ENCODE measurements at regions not wholly inside any gene's neighbourhood (a gene's known extent, or its start where the extent isn't known, plus 50 kb on each side); places are given as distances from the start of the nearest gene placed in this dataset.

DNA sequence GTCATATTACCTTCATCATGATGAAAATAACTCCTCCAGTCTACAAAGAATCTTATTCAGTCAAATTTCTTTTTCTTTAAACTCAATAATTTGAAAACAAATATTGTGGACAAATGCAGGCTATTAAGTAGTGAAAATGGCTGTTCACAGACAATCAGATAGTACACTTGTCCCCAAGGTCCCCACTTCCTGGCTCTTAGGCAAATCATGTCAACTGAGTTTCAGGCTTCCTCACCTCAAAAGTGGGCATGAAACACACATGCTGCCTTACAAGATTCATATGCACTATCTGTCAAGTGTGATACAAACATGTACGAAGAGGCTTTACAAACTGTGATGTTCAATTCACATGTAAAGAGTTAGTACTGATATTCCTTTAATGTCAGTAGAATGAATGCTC lies 385.2 kb upstream of the SEMA6A start:
- in situ Hi-C loops (cut with MboI; ENCODE audit: low sequenced_read_pairs) = no loop called here

DNA sequence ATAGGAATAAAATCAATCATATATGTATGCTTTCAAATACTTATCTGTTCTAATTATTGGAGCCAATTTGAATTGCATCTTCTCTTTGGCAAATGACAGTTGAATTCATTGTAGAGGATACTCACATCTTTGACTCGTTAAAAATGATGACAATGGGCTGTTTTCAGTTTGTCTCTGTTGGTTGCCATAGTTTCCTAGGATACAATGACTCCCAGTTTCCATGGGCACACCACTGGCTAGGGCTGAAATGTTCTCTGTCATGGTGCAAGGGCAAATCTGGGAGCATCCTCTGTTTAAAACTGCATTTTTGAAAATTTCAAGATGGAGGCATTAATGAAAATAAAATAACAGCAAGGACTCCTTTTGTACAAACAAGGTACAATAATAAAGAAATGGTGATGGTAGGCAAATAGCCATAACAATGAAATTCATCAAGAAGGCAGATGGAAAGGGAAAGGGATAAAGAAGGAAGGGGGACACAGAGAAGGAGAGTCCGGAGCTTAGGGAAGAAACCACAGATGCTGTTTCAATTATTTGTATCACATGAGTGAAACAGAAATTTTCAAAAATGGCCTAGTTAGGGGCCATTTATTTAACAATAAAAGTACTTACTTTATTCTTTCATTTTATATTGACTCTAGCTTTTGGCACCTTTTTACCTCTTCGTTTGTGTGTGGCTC lies 378.8 kb upstream of the SEMA6A start:
- in situ Hi-C loops (cut with MboI; ENCODE audit: low sequenced_read_pairs) = no loop called here

DNA sequence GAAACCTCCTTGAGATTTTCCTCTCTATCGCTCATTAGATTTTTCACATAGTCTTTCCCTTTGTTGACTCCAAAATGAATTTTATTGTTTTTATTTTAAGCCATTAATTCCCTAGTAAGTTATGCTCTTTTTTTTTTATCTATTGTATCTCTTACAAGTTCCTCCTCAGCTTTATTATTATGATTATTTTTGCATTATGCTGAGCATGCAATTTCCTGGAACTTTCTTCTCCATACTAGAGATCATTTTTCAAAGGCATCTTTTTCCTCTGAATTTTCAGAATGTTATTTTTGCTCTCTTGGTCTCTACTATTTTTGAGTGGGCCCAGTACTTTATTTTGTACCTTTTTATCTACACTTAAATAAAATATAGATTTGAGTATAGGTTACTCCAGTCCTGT lies 376.6 kb upstream of the SEMA6A start:
- in situ Hi-C loops (cut with MboI; ENCODE audit: low sequenced_read_pairs) = no loop called here

DNA sequence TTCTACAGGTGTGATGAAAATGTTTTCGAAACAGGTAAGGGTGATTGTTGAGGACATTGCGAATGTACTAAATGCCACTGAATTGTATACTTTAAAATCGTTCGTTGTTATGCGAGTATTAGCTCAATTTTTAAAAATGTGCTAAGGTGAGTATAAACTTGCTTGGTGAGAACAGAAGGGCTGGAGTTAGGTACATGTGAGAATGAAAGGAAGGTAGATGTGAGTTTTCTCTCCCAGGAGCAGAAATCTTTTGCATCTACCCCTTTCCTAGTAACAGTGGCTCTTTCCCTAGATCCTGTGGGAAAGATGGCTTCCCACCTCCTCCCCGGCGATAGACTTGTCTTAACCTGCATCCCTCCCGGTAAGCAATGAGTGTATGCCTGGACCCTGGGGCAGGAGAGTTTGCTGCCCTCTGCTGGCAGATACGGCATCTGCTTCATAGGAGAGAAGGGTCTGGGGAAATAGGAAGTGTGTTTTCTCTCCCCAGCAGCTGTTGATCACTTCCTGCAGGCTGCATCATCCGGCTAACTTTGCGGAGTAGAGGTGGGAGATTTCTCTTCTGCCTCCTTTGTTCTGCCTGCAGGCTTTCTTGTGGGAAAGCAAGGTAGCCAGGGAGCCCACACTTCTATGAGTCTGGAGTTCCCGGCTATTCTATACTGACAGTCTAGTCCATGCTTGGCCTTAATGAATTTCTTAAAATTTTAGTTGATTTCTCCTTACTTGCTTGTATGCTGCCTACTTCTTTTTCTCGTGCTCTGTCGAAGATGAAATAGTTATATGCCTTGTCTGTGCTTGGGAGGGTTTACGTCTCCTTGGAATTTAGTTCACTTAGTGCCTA lies 373.3 kb upstream of the SEMA6A start:
- in situ Hi-C loops (cut with MboI; ENCODE audit: low sequenced_read_pairs) = loop anchor here (25.0 kb wide), 1 partner anchor 811 kb away; no protein-coding TSS in a partner anchor

DNA sequence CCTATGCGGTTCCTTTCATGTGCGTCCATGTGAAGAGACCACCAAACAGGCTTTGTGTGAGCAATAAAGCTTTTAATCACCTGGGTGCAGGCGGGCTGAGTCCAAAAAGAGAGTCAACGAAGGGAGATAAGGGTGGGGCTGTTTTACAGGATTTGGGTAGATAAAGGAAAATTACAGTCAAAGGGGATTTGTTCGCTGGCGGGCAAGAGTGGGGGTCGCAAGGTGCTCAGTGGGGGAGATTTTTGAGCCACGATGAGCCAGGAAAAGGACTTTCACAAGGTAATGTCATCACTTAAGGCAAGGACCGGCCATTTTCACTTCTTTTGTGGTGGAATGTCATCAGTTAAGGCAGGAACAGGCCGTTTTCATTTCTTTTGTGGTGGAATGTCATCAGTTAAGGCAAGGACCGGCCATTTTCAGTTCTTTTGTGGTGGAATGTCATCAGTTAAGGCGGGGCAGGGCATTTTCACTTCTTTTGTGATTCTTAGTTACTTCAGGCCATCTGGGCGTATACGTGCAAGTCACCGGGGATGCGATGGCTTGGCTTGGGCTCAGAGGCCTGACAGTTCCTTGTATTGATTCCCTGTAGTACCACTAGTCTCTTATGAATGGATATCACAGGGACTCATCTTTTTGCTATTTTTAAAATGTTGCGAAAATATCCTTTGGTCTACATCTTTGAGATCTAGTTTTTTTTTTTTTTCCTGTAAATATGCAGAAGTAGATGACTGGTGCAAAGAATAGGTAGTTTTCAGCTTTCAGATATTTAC lies 371.2 kb upstream of the SEMA6A start:
- in situ Hi-C loops (cut with MboI; ENCODE audit: low sequenced_read_pairs) = loop anchor here (25.0 kb wide), 1 partner anchor 808 kb away; no protein-coding TSS in a partner anchor

DNA sequence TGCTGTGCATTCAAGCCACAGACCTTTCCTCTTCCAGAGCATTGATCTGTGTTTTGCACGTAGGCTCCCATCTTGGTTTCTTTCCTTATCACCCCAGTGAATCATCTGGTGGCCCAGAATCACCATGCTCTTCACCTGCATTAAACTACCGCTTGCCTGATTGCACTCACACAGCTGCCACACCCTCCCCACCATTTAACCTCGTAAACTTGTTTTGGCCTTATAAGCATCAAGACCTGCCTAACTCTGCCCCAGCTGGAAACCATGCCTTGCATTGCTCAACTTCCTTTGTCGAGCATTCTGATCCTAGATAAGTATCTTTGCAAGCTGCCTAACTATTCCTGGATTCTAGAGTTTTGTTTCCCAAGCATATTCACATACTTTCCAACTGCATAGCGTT lies 369.6 kb upstream of the SEMA6A start:
- in situ Hi-C loops (cut with MboI; ENCODE audit: low sequenced_read_pairs) = loop anchor here (25.0 kb wide), 1 partner anchor 807 kb away; no protein-coding TSS in a partner anchor

DNA sequence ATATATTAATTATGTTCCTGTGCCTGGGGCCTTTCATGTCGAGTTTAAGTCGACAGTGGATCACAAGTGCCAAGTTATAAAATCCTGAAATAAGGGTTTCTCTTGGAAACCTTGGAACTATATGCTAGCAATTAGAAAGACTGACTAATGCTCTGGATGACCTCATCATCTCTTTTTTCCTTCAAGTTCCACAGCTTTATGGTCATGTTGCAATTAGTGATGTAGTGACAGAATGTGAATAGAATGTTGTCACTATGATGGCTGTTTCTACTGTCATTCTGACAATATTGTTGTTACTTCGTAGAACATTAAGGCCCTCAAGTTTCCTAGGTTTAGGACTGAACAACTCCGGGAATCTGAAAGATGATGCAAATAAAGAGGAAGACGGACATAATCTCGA lies 368.0 kb upstream of the SEMA6A start:
- in situ Hi-C loops (cut with MboI; ENCODE audit: low sequenced_read_pairs) = loop anchor here (25.0 kb wide), 1 partner anchor 805 kb away; no protein-coding TSS in a partner anchor

DNA sequence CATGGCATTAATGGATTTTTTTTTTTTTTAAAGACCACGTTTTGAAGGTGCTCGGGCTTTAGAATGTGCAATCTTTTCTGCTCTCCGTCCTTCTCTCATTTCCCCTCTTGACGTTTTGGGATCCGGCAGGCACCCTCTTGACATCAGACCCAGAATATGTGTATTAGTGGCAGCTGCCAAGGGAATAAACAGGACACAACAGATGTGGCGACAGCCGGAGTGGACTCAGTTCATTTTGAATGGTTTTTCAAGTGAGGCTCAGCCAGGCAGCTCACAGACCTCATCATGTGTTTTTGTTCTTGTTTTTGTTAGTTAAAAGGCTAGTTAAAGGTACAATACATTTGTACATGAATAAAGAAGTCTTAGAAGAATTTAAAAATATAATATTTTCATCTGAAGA lies 365.0 kb upstream of the SEMA6A start:
- in situ Hi-C loops (cut with MboI; ENCODE audit: low sequenced_read_pairs) = loop anchor here (25.0 kb wide), 1 partner anchor 802 kb away; no protein-coding TSS in a partner anchor

DNA sequence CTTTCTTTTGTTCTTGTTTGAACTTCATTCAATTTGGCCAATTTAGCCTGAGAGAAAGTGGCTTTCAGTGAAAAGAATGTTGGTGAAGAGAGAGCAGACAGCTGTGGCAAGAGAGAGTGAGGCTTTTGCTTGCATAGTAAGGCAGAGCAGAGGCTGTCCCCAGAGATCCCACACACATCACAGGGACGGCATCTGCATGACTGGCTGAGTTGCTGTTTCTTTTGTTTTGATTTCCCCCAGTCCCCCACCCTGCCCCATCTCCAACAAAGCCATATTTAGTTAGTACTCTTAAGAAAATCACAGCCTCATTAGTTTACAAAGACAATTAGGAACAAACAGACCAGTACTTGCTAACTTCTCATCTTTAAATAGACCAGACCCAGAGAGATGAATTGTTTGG lies 363.9 kb upstream of the SEMA6A start:
- in situ Hi-C loops (cut with MboI; ENCODE audit: low sequenced_read_pairs) = loop anchor here (25.0 kb wide), 1 partner anchor 801 kb away; no protein-coding TSS in a partner anchor

DNA sequence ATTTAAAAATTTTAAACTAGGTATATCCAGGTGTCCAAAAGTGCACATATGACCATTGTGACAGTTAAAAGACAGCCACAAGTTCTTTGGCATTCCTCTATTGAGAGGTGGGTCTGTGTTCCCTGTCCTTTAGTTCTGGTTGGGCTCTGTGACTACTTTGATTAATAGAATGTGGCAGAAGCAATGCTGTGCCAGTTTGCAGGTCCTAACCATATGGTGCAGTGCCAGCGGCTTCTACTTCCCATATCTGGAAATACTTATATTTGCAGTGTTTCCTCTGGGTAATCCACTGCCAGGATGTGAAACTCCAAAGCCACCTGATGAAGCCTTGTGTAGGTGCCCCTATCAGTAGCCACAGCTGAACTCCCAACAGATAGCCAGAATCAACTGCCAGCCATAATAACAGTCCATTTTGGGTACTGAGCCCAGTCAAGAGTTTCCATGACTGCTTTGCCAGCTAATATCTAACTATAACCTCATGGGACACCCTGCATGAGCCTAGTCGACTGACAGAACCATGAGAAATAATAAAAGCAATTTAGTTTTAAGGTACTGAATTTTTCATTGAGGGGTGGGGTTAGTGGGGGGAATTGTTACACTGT lies 361.0 kb upstream of the SEMA6A start:
- in situ Hi-C loops (cut with MboI; ENCODE audit: low sequenced_read_pairs) = loop anchor here (25.0 kb wide), 1 partner anchor 798 kb away; no protein-coding TSS in a partner anchor

DNA sequence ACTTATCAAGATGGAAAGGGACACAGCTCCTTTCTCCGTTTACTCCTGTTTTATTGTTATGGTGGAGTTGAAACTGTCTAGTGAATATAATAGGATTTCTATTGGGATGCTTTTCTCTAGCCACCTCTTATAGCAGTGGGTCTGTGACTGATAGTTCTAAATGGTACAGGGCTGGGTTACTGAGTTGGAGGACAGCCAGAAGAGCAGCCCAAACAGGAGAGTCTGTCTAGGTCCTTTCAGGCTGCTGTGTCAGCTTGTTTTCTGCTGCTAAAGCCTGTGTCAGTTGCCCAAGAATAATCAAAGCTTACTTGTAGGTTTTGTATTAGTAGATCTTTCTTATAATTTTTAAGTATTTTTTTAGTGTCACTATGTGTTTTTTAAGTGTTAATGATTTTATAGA lies 356.0 kb upstream of the SEMA6A start:
- in situ Hi-C loops (cut with MboI; ENCODE audit: low sequenced_read_pairs) = loop anchor here (25.0 kb wide), 1 partner anchor 793 kb away; no protein-coding TSS in a partner anchor

DNA sequence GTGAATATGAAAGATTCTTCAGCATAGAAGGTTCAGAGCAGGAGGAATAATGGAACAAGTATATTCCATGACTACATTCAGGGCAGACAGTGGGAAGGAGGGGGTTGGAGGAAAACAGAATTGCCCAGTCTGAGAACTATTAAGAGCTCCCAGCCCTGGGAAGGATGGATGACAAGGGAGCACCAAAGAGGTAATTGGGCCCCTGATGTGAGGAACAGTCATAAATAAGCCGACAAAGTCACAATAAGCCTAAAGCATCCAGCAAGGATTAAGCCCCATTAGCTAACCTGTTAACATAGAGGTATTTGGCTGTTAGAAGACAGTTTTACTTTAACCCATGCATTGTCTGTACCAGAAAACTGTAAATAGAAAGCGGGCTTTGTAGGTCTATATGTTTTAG lies 348.7 kb upstream of the SEMA6A start:
- in situ Hi-C loops (cut with MboI; ENCODE audit: low sequenced_read_pairs) = no loop called here

DNA sequence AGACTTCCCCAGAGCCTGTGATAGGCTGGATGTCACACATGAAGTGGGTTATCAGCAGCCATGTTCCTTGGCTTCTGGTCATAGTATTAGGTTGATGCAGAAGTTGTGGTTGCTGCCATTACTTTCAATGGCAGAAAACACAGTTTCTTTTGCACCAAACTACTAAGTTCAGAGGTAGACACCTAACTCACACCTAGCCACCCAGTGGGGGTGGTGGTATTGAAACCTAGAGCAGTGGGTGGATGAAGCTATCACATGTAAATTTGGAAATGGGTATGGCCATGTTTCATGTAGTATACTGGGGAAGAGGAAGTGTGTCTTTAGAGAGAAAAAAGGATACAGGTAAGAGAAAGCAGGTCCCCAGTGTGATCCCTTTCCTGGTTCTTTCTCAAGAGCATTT lies 347.9 kb upstream of the SEMA6A start:
- in situ Hi-C loops (cut with MboI; ENCODE audit: low sequenced_read_pairs) = no loop called here

DNA sequence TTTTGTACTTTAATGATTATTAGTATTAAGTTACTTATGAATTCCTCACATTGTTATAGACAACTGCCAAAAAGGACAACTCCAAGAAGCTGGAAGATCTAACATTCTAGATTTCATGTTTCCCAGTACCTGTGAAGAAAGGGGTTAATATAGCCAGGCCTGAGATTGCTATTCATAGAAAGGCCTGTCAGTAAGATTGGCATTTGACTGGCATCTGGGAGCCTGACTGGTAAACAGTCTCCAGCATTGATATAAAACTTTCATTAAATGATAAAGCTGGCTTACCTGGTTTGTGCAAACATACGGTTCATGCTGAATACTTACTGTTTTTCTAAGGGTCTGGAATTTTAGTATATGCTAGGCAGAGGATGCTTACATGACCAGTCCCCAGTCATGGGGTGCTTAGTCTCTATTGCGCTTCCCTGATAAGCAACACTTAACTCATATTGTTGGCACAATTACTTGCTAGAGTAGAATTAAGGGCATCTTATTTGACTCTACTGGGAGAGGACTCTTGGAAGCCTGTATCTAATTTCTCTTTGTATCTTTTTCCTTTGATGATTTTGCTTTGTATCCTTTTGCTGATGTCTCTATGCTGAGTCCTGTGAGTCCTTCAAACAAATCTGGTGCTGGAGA lies 340.4 kb upstream of the SEMA6A start:
- in situ Hi-C loops (cut with MboI; ENCODE audit: low sequenced_read_pairs) = no loop called here

DNA sequence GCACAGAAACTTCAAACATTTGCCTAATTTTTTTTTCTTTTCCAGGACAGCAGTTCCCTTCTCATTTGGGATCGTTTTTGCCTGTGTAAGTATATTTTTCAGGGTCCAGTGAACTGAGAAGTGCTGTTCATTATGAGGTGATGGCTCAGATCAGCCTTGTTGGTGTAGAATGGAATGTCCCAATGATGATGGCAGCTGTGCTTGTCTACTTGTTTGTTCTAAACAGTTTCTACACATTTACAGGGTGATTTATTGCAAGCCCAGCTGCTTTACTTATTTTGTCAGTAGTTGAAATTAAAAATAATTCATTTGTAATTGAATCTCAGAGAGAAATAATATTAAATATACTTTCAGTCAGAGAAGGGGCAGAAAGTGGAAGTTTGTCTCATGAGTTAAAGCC lies 337.6 kb upstream of the SEMA6A start:
- in situ Hi-C loops (cut with MboI; ENCODE audit: low sequenced_read_pairs) = no loop called here

DNA sequence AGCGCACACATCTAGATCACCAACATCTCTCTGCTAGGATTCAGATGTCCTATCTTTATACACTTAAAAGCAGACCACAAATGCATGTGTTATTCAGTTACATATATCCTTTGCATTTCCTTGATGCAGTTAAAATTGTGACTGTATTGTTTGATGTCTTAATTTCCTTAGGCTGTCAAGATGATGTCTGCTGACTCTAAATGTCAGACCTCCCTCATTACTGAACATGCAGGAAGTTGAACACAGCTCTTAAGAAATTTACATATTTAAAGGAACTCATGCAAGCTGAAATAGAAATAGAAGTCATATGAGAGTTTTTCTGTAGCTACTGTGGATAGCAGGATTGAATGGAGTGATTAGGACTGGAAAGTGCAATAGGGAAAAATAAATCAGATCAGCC lies 336.5 kb upstream of the SEMA6A start:
- in situ Hi-C loops (cut with MboI; ENCODE audit: low sequenced_read_pairs) = no loop called here

DNA sequence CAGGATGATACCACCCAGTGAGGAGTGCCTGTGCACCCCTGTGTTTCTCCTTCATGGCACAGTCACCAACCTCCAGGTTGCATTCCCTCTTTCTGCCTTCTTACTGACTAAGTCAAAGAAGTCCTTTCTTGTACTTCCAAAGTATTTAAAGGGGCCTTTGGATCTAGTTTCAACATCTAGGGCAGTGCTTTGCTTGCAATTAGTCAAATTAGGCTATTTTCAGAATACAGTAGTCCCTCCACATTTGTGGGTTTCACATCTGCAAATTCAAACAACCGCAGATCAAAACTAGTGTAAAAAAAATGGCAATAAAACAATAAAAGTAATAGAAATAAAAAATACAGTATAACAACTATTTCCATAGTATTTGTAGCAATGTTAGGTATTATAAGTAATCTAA lies 333.9 kb upstream of the SEMA6A start:
- in situ Hi-C loops (cut with MboI; ENCODE audit: low sequenced_read_pairs) = no loop called here

DNA sequence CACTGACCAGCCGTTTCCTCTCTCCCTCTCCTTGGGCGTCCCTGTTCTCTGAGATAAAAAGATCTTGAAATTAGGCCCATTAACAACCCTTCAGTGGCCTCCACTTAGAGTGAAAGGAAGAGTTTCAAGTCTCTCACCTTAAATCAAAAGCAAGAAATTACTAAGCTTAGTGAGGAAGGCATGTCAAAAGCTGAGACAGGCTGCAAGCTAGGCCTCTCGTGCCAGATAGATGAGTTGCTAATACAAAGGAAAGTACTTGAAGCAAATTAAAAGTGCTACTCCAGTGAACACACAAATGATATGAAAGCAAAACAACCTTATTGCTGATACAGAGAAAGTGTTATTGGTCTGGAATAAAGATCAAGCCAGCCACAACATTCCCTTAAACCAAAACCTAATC lies 331.3 kb upstream of the SEMA6A start:
- in situ Hi-C loops (cut with MboI; ENCODE audit: low sequenced_read_pairs) = no loop called here

DNA sequence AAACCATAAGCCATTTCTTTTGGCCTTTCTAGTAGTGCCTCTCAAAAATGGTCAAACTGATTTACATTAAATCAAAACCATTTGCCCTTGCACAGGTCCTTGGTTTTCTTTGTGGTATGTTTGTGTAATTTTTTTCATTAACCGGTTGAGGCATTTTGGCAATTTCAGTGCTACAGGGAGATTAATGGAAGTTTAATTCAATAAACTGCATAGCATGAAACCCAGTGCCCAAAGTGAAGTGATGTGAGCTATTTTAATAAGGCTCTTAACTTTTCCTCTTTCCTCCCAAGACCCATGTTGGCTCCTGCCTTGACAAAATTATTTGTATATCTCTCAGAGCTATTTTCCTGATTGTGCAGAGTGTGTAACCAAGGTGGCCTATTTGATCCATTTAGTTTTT lies 326.2 kb upstream of the SEMA6A start:
- in situ Hi-C loops (cut with MboI; ENCODE audit: low sequenced_read_pairs) = no loop called here

DNA sequence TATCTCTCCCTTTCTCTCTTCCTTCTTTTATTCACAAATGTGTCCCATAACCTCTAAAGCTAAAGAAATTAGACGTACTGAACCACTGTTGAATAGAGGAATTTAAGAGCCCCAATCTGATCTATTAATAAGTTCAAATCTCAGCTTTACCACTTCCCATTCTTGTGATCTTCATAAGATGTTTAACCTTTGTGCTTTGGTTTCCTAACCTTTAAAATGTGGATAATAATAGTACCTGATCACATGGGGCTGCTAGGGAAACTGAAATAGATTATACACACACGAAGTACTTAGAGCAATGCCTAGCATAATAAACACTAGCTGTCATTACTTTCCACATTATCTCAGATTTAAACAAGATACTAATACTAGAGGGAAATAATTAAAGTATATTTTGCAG lies 324.3 kb upstream of the SEMA6A start:
- in situ Hi-C loops (cut with MboI; ENCODE audit: low sequenced_read_pairs) = no loop called here

Measured in HL-60/S4 (cell line).